Esophagus squamous epithelium (tissue), 4 donors: ENCODE measurements at regions not wholly inside any gene's neighbourhood (a gene's known extent, or its start where the extent isn't known, plus 50 kb on each side); places are given as distances from the start of the nearest gene placed in this dataset.

Experiments
- CTCF ChIP-seq, 6 experiments: fragments of 450-650 bp in 4 of 6; fragments of 200-600 bp in 2 of 6; sonication (generic) in 2 of 6; IDR thresholded peaks; one replicate each; pipeline ENCODE4 v1.5.1; 2016 to 2019; ENCODE audit warnings: antibody characterized with exemption in 6 of 6, mild to moderate bottlenecking in 4 of 6, moderate library complexity in 4 of 6
- POLR2A ChIP-seq, 4 donors: fragments of 450-650 bp; IDR thresholded peaks; one replicate each; pipeline ENCODE4 v1.6.1; 2017; ENCODE audit warnings: antibody characterized with exemption in 4 of 4, mild to moderate bottlenecking in 4 of 4, moderate library complexity in 3 of 4

GRCh38 chr12:19015285-19015684 is 114.2 kb upstream of the PLEKHA5 start:
- TF ChIP-seq CTCF (IDR thresholded peaks at IDR 0.05) (no peak), POLR2A (IDR thresholded peaks at IDR 0.05) (no peak)
